Liver (tissue), 3 donors: ENCODE measurements at regions not wholly inside any gene's neighbourhood (a gene's known extent, or its start where the extent isn't known, plus 50 kb on each side); places are given as distances from the start of the nearest gene placed in this dataset.
"Not testable (repeated sequence)": the region's sequence is repeated elsewhere in the genome, so short reads cannot be mapped to it uniquely, and the experiment has no call there.

Experiments
- EGR1 ChIP-seq, 2 donors: IDR thresholded peaks; 2 replicates each; pipeline ENCODE4 v1.6.1; 2016 to 2018; ENCODE audit warnings: antibody characterized with exemption in 2 of 2, low read depth in 2 of 2
- GABPA ChIP-seq, 2 donors: IDR thresholded peaks in 1 of 2; conservative IDR thresholded peaks in 1 of 2; 2 replicates each; pipeline ENCODE4 v1.6.1; 2016; ENCODE audit warnings: antibody characterized with exemption in 2 of 2, mild to moderate bottlenecking in 1 of 2, moderate library complexity in 1 of 2
- HNF4A ChIP-seq, 2 donors: conservative IDR thresholded peaks; 2 replicates each; pipeline ENCODE4 v1.6.1; 2016; ENCODE audit warnings: antibody characterized with exemption in 2 of 2, mild to moderate bottlenecking in 2 of 2
- JUND ChIP-seq, 2 donors: IDR thresholded peaks; 2 replicates each; pipeline ENCODE4 v1.6.1; 2016; ENCODE audit warnings: antibody characterized with exemption in 2 of 2
- RAD21 ChIP-seq, 2 donors: IDR thresholded peaks; 2 replicates each; pipeline ENCODE4 v1.6.1; 2016; ENCODE audit warnings: antibody characterized with exemption in 2 of 2, mild to moderate bottlenecking in 2 of 2
- TAF1 ChIP-seq: conservative IDR thresholded peaks from 2 replicates; pipeline ENCODE4 v1.6.1; 2016; ENCODE audit warnings: antibody characterized with exemption, mild to moderate bottlenecking
- YY1 ChIP-seq: IDR thresholded peaks from 2 replicates; pipeline ENCODE4 v1.6.1; 2016; ENCODE audit warnings: antibody characterized with exemption, mild to moderate bottlenecking
- TF ChIP-seq, protein P1 (sequence below): fragments of 150-350 bp; IDR thresholded peaks from 2 replicates; pipeline ENCODE4 v1.5.1; 2017; ENCODE audit warnings: improper control_type of control experiment, low read depth, low read length; ENCODE audit not compliant: missing input control
- TF ChIP-seq, protein P2 (sequence below): IDR thresholded peaks from 2 replicates; pipeline ENCODE4 v1.6.1; 2016; ENCODE audit warnings: antibody characterized with exemption, mild to moderate bottlenecking
- TF ChIP-seq, protein P3 (sequence below): IDR thresholded peaks from 2 replicates; pipeline ENCODE4 v1.6.1; 2016; ENCODE audit warnings: antibody characterized with exemption
- donor health status: healthy.
- donor health status: healthy.

DNA sequence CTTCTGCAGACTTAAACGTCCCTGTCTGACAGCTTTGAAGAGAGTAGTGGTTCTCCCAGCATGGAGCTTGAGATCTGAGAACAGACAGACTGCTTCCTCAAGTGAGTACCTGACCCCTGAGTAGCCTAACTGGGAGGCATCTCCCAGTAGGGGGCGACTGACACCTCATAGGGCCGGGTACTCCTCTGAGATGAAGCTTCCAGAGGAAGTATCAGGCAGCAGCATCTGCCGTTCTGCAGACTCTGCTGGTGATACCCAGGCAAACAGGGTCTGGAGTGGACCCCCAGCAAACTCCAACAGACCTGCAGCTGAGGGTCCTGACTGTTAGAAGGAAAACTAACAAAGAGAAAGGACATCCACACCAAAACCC, 174.4 kb downstream of the LRRC70 start:
- not testable (repeated sequence) for TF ChIP-seq EGR1 (IDR thresholded peaks at IDR 0.05; ENCODE audit: low read depth in 2 of 2); YY1; TAF1; RAD21 (IDR thresholded peaks at IDR 0.05); GABPA (IDR thresholded peaks at IDR 0.05 in 1 of 2, conservative IDR thresholded peaks at IDR 0.05 in 1 of 2); HNF4A (conservative IDR thresholded peaks at IDR 0.05); JUND (IDR thresholded peaks at IDR 0.05)
- TF ChIP-seq, protein P1, sequence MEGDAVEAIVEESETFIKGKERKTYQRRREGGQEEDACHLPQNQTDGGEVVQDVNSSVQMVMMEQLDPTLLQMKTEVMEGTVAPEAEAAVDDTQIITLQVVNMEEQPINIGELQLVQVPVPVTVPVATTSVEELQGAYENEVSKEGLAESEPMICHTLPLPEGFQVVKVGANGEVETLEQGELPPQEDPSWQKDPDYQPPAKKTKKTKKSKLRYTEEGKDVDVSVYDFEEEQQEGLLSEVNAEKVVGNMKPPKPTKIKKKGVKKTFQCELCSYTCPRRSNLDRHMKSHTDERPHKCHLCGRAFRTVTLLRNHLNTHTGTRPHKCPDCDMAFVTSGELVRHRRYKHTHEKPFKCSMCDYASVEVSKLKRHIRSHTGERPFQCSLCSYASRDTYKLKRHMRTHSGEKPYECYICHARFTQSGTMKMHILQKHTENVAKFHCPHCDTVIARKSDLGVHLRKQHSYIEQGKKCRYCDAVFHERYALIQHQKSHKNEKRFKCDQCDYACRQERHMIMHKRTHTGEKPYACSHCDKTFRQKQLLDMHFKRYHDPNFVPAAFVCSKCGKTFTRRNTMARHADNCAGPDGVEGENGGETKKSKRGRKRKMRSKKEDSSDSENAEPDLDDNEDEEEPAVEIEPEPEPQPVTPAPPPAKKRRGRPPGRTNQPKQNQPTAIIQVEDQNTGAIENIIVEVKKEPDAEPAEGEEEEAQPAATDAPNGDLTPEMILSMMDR = not testable (repeated sequence)
- TF ChIP-seq, protein P2, sequence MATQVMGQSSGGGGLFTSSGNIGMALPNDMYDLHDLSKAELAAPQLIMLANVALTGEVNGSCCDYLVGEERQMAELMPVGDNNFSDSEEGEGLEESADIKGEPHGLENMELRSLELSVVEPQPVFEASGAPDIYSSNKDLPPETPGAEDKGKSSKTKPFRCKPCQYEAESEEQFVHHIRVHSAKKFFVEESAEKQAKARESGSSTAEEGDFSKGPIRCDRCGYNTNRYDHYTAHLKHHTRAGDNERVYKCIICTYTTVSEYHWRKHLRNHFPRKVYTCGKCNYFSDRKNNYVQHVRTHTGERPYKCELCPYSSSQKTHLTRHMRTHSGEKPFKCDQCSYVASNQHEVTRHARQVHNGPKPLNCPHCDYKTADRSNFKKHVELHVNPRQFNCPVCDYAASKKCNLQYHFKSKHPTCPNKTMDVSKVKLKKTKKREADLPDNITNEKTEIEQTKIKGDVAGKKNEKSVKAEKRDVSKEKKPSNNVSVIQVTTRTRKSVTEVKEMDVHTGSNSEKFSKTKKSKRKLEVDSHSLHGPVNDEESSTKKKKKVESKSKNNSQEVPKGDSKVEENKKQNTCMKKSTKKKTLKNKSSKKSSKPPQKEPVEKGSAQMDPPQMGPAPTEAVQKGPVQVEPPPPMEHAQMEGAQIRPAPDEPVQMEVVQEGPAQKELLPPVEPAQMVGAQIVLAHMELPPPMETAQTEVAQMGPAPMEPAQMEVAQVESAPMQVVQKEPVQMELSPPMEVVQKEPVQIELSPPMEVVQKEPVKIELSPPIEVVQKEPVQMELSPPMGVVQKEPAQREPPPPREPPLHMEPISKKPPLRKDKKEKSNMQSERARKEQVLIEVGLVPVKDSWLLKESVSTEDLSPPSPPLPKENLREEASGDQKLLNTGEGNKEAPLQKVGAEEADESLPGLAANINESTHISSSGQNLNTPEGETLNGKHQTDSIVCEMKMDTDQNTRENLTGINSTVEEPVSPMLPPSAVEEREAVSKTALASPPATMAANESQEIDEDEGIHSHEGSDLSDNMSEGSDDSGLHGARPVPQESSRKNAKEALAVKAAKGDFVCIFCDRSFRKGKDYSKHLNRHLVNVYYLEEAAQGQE = not testable (repeated sequence)
- TF ChIP-seq, protein P3, sequence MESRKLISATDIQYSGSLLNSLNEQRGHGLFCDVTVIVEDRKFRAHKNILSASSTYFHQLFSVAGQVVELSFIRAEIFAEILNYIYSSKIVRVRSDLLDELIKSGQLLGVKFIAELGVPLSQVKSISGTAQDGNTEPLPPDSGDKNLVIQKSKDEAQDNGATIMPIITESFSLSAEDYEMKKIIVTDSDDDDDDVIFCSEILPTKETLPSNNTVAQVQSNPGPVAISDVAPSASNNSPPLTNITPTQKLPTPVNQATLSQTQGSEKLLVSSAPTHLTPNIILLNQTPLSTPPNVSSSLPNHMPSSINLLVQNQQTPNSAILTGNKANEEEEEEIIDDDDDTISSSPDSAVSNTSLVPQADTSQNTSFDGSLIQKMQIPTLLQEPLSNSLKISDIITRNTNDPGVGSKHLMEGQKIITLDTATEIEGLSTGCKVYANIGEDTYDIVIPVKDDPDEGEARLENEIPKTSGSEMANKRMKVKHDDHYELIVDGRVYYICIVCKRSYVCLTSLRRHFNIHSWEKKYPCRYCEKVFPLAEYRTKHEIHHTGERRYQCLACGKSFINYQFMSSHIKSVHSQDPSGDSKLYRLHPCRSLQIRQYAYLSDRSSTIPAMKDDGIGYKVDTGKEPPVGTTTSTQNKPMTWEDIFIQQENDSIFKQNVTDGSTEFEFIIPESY = not testable (repeated sequence)
